Stimulated activated CD4-positive, alpha-beta T cell treated with anti-CD3 and anti-CD28 coated beads, Interleukin-12 subunit alpha, Interleukin-12 subunit beta, amount 100 ng/mL, for 24 hours (primary cell): ENCODE measurements at regions not wholly inside any gene's neighbourhood (a gene's known extent, or its start where the extent isn't known, plus 50 kb on each side); places are given as distances from the start of the nearest gene placed in this dataset.
"Not testable (repeated sequence)": the region's sequence is repeated elsewhere in the genome, so short reads cannot be mapped to it uniquely, and the experiment has no call there.

Experiments
- DNase-seq, 2 experiments: peaks; one replicate each; pipeline ENCODE4 v3.0.0-alpha.2; 2020; ENCODE audit warnings: low read depth in 2 of 2

DNA sequence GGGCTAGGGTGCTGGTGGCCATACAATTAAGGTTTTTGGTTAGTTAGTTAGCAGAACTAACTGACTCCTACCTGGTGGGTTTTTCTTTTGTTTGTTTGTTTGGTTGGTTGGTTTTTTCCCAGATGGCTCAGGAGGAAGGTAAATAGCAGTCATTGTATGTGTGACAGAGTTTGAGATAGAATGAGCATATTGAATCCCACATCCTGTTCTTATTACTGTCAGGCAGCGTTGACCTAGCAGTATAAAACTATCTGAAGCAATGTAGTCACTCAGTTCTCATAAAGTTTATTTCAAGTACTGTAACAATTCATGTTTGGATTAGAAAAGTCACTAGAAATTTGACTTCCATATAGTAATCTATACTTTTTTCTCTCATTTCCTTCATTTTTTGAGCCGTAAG lies 113.5 kb upstream of the NBPF19 start:
- not testable (repeated sequence) for DNase-seq

DNA sequence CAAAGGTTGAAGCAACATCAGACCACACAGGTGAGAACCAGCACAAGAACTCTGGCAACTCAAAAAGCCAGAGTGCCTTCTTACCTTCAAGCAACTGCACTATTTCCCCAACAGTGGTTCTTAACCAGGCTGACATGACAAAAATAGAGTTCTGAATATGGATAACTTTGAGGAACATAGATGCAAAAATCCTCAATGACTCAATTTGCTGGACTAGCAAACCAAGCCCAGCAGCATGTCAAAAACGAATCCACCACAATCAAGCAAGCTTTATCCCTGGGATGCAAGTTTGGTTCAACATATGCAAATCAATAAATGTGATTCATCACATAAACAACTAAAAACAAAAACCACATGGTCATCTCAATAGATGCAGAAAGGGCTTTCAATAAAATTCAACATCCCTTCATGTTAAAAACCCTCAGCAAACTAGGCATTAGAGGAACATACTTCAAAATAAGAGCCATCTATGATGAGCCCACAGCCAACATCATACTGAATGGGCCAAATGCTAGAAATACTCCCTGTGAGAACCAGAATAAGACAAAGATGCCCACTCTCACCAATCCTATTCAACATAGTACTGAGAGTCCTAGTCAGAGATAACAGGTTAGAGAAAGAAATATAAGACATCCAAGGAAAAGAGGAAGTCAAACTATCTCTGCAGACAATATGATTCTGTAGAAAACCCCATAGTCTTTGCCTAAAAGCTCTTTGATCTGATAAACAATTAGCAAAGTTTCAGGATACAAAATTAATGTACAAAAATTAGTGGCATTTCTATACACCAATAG lies 110.5 kb upstream of the NBPF19 start:
- not testable (repeated sequence) for DNase-seq

DNA sequence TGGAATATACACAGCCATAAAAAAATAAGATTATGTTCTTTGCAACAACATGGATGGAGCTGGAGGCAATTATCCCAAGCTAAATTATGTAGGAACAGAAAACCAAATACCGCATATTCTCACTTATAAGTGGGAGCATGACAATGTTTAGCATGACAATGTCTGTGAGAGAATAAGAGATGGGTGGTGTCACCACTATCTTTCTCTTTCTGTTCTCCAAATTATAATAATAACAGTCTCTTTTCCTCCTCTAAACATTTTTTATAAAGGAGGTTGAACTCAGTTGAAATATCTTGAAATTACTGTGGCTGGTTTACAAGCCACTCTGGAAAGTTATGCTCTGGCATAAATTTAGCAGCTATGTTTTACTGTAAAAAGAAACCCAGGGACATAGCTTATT lies 108.4 kb upstream of the NBPF19 start:
- DNase-seq = not testable (repeated sequence)

DNA sequence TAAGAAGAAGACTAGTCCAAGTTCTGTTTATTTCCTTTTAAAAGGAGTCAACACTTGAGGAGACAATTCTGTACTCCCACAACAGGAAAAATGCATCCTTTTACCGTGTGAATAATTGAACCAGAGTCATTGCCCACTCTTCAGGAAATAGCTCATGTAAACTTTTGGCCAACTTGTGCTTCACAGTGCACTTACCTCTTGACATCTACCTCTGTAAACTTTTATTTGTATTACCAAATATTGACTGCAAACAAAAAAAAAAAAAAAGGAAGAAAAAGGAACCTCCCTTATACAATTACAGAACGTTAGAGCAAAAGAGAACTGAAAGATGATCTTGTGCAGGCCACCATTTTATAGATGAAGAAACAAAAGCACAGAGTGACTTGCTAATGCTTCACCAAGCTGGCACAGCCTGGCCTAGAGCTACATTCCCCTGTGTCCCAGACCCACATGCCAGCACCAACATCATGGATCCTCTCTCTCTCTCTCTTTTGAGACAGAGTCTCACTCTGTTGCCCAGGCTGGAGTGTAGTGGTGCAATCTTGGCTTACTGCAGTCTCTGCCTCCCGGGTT lies 107.3 kb upstream of the NBPF19 start:
- not testable (repeated sequence) for DNase-seq

DNA sequence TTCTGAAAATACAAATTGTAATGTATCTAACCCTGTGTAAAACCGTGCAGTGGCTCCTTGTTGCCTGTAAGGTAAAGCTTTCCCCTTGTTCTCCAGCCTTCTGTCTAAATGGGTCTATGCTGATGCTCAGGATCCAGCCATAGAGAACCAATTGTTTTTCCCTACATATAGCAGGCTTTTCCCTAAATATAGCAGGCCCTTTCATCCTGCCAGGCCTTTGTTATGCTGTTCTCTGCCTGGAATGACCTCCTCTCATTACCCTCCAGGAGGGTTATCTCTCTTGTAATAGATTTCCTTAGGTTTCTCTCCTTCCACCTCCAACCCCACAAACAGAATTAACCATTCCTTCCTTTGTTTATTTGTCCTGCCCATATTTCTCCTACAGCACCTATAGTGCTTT lies 106.5 kb upstream of the NBPF19 start:
- not testable (repeated sequence) for DNase-seq

DNA sequence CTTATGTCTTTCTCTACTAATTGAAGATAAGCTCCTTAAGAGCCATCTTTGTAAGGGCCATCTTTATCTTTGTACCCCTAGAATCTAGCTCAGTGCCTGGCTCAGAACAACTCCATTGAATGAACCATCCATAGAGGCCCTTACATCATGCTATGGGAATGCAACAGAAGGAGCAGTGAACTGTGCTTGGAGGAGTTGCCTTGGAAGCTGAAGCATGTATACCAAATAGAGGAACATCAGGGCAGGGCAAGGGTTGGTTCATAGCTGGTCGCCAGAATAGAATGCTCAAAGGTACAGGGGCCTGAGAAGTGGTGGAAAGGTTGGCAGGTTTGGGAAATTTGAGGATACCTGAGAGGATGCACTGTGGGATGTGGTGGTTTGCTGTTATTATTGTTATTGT lies 105.8 kb upstream of the NBPF19 start:
- DNase-seq = not testable (repeated sequence)

DNA sequence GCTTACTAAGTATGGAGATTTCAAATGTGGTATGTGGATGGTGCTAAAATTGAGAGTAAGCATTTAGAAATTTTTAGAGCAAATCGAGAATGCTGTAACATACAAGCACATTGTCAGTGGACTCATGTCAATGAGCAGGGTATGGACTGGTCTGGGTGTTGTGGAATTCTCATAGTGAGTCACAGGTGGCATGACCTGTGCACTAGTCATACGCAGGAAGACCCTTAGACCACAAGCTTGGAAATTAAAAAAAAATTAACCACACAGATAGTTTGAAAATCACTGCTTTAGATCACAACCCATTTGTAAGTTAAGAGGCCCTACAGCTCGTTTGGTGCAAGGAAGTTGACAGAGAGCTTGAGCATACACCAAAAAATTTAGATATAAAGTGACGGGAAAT lies 102.9 kb upstream of the NBPF19 start:
- not testable (repeated sequence) for DNase-seq

DNA sequence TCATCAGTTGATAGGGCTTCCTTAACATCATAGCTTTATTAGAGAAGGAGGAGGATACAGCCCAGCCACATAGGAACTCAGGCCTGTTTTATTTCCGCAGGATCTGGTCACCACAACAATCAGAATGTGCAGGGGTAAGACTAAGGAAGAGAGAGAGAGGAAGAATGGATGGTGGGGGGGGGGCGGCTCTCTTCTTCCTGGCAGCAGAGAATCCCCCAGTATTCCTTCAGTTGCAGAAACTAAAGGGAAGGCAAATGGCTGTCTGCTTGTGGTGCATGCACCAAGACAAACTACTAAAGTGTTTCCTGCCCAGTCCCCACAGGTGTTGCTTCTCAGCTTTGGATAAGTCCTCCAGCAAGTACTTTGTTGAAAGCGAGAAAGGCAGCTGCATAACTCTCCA lies 96.4 kb upstream of the NBPF19 start:
- DNase-seq = not testable (repeated sequence)

DNA sequence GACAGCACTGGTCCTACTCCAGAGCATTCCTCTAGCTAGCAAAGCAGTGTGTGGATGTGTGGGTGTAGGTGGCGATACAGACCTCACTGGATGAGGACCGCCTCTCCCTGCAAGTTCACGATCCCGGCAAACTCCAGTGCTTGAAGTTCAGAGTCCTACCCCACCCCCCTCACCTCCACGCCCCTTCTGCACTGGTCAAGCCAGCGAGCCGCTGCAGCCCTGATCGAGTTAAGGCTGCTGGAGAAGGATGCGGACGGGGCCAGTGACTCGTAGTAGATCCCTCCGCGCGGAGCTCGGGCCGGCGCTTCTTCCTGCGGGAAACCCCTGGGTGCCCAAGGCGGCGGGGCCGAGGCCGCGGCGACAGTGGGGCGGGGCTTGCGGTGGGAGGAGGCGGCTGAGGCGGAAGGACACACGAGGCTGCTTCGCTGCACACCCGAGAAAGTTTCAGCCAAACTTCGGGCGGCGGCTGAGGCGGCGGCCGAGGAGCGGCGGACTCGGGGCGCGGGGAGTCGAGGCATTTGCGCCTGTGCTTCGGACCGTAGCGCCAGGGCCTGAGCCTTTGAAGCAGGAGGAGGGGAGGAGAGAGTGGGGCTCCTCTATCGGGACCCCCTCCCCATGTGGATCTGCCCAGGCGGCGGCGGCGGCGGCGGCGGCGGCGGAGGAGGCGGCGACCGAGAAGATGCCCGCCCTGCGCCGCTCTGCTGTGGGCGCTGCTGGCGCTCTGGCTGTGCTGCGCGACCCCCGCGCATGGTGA lies 84.5 kb upstream of the NBPF19 start:
- DNase-seq = peak; percentile 36

DNA sequence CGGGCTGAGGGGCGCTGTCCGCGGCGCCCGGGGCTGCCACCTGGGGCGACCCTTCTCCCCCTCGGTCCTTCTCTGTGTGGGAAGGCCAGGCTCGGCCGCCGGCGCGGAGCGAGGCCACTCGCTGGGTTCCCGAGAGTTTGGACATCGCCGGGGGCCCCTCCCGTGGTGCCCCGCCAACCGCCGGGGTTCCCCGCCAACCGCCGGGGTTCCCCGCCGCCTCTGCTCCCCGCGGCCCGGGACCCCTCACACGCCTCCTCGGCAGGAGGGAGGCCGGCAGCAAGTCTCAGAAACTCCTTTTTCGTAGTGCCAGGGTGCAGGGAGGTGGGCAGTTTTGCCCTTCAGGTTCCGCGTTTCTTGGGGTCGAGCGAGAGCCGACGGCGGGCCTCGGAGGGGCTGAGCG lies 83.9 kb upstream of the NBPF19 start:
- not testable (repeated sequence) for DNase-seq

DNA sequence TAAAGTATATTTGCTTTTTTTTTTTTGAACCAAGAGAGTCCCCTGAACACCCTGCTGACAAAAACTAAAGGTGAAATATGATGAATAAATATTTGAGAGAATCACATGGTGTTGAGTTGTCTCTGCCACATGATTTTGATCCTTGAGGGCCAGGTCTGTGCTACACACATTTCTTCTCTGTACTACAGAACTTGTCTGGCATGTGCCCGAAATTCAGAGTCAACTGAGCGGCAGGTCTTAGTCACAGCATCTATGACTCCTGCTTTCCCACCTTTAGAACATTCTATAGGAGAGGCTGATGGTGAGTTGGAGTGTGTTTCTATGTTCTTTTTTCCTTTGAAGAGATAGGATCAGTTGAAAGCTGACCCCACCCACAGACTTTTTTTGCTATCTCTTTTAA lies 79.0 kb upstream of the NBPF19 start:
- DNase-seq = peak in 1 of 2 experiments; percentile 38

DNA sequence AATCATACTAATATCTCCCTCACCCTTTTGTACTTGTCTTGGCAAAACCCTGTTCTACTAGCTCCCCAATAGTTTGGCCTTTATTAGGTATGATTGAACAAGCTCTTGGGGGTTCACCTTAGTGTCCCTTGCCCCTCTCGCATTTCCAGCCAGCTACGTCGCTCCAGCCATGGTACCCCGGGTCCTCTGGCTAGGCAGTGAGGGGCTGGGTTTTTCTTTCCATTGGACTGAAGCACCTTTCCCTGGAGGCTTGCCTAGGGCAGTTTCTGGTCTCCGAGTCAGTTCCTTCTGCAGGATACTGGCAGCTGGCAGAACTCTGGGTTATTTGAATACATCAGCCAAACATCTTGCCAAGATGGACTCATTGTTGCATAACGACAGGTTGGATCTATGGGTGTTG lies 76.3 kb upstream of the NBPF19 start:
- DNase-seq = not testable (repeated sequence)

DNA sequence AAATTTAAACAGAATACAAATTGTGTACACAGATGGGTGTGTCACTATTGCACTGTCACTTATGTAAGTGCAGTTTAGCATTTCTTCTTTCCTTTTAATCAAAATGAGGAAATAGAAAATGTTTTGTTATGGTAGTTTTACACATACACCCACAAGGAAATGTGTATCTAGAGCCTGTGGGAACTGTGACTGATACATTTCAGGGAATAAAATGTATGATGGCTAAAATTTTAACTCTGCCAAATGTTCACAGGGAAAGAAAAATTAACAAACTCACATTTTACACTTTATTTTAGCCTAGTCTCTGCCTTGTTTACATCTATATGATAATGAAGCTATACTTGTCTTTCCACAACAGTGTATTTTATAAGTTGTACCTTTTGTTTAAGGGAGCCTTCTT lies 66.4 kb upstream of the NBPF19 start:
- DNase-seq = not testable (repeated sequence)

DNA sequence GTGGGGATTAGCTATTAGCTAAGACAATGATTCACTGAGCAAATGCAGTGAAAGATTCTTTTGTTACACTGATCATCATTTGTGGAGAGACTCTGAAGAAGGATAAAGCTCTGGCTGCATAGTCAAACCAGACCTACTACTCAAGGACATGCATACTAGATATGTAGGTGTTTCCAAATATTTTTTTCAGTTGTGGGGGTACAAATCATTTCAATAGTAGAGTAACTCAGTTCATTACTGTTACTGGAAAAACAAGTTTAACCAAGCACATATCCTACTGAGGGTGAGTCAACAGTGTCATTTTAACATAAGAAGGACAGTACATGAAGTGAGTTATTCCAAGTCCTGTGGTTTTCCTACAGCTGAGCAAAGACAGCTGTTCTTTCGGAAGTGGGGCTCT lies 59.5 kb upstream of the NBPF19 start:
- not testable (repeated sequence) for DNase-seq

DNA sequence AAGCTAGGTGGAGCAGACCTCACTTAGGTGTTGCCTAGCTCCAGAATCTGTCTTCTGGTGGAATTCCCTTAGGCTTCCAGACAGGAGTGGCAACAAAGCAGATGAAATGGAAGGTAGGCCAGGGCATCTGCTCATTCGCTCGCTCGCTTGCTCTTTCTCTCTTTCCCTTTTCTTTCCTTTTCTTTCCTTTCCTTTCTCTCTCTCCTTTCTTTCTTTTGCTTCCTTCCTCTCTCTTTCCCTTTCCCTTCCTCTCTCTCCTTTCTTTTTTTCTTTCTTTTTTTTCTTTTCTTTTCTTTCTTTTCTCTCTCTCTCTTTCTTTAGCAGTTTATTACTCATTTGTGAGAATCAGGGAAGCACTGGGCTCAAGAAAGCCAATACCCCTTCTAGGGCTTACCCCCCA lies 56.1 kb upstream of the NBPF19 start:
- DNase-seq = not testable (repeated sequence)

DNA sequence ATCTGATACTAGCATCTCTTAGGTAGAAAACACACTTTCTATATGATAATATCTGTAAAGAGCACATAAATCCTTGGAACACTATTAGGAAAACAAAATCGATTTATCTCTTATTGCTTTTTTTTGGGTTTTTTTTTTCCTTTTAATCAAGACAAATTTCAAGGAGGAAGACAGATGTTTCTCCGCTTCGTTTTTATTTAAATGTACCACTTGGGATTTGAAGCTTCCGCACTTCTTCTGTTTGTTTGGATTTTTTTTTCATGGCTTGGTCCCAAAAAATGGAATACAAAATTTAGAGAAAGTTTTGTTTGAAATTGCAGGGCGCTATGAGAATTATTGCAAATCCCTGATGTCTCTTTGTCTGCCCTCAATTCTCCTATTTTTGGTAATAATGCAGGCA lies 51.7 kb upstream of the NBPF19 start:
- not testable (repeated sequence) for DNase-seq
